ENCODE measurements at regions not wholly inside any gene's neighbourhood (a gene's known extent, or its start where the extent isn't known, plus 50 kb on each side); places are given as distances from the start of the nearest gene placed in this dataset.
"Not testable (repeated sequence)": the region's sequence is repeated elsewhere in the genome, so short reads cannot be mapped to it uniquely, and the experiment has no call there.

DNA sequence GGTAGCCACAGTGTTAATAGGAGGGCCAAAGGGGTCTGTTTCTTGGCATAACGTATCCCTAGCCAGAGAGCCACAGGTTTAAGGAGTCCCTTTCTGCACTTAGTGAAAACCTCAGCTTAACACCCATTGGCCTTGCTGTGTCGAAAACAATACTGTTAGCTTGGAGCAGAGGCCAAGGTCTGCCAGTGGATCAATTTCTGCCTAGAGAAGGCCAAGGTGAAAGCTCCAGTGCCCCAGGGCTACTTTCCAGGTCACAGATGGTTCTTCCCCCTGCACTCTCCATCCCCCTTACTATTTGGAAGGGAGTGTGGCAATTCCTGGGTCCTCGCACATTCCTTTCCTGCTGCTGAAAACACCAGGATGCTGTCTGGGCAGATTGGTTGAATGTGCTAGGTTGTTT lies 74.8 kb upstream of the TNP1 start:
- Histone ChIP-seq H3K4me3 (no peak overlapping the region), H4K20me1 (no peaks in the 10 kb centered on the region), H3K27me3 (no peaks in the 10 kb centered on the region), H3K4me2 (no peak overlapping the region), H3K36me3 (no peaks in the 10 kb centered on the region), H3K9ac (no peak overlapping the region), H3K9me3 (no peaks in the 10 kb centered on the region), H3K4me1 (peaks cover 14% of the 10 kb centered on the region), H3K27ac (no peak overlapping the region)
- TF ChIP-seq Cebpa-rat (IDR thresholded peaks at IDR 0.05) = no peak

DNA sequence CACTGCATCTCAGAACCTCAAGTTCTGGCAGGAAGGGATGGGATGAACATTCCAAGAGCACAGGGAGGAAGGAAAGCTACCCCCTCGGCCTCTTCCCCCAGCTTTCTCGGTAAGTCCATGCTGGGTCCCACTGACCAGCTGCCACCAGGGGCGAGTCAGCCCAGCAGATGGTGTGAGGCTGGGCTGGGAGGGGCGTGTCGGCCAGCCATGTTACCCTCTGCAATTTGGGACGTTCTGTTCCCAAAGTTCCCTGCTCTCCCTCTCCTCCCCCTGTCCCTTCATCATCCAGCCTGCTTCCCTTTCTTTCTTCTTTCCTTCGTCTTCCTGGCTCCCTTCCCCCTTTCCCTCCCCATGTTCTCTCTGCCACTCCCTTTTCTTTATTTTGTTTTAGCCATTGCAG lies 74.3 kb upstream of the TNP1 start:
- Histone ChIP-seq H3K27ac (no peak overlapping the region), H3K27me3 (no peaks in the 10 kb centered on the region), H3K36me3 (no peaks in the 10 kb centered on the region), H3K9me3 (no peaks in the 10 kb centered on the region), H4K20me1 (no peaks in the 10 kb centered on the region), H3K4me3 (no peak overlapping the region), H3K9ac (no peak overlapping the region), H3K4me1 (peaks cover 14% of the 10 kb centered on the region), H3K4me2 (no peak overlapping the region)
- TF ChIP-seq Cebpa-rat (IDR thresholded peaks at IDR 0.05) = no peak

GRCh38 chr2:216932863-216933548 lies 73.1 kb upstream of the TNP1 start:
- Histone ChIP-seq H3K4me2 (no peak overlapping the region), H3K36me3 (no peaks in the 10 kb centered on the region), H4K20me1 (no peaks in the 10 kb centered on the region), H3K9ac (no peak overlapping the region), H3K27ac (no peak overlapping the region), H3K9me3 (no peaks in the 10 kb centered on the region), H3K4me1 (peaks cover 14% of the 10 kb centered on the region), H3K27me3 (no peaks in the 10 kb centered on the region), H3K4me3 (no peak overlapping the region)
- TF ChIP-seq Cebpa-rat (IDR thresholded peaks at IDR 0.05) = no peak

DNA sequence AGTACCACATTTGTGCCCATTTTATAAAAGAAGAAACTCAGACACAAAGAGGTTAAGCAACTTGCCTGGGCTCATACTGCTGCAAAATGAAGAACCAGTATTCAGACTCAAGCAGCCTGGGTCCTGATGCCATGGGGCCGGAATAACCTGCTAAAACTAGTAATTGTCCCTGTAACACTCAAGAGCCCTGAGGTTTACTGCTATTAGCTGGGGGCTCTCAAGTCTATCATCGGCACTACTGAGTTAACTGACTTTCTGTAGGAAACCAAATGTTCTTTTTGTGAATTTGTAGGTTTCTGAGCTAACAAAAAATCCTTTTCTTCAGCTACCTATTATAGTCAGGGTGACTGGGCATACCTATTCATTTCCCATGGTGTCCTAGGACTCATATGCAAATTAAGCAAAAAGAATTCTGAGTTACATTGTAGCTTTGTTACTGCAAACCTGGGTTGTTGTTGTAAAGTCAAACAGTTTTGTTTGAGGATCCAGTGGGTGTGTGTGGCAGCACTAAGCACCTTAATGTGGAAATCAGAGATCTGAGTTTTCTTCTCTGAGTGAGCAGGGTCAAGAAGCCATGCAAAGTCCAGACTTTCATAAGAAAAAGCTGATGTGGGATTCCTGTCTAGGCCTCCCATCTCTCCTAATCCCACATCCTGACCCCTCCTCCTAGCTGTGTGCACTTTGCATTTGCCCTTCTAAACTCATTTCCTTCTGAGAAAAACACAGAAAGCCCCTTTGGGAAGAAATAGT lies 72.4 kb upstream of the TNP1 start:
- H3K27ac ChIP-seq = no peak overlapping the region
- H3K27me3 ChIP-seq = no peaks in the 10 kb centered on the region
- H3K36me3 ChIP-seq = no peaks in the 10 kb centered on the region
- H3K9ac ChIP-seq = no peak overlapping the region
- H3K4me1 ChIP-seq = peaks cover 13% of the 10 kb centered on the region
- no peak overlapping the region for H3K4me3 ChIP-seq
- H4K20me1 ChIP-seq = no peaks in the 10 kb centered on the region
- H3K9me3 ChIP-seq = no peaks in the 10 kb centered on the region
- no peak for TF ChIP-seq Cebpa-rat (IDR thresholded peaks at IDR 0.05)
- H3K4me2 ChIP-seq = no peak overlapping the region

- no peak overlapping the region for H3K4me2 ChIP-seq
- no peaks in the 10 kb centered on the region for H4K20me1 ChIP-seq
- no peaks in the 10 kb centered on the region; the same call in 1 of the 2 replicates for H3K4me1 ChIP-seq
- no peaks in the 10 kb centered on the region for H3K9me3 ChIP-seq
- H3K4me3 ChIP-seq = no peak overlapping the region
- H3K27me3 ChIP-seq = no peaks in the 10 kb centered on the region
- TF ChIP-seq Cebpa-rat (IDR thresholded peaks at IDR 0.05) = no peak
- H3K27ac ChIP-seq = no peak overlapping the region
- H3K9ac ChIP-seq = no peak overlapping the region
- H3K36me3 ChIP-seq = no peaks in the 10 kb centered on the region
Observed at GRCh38 chr2:216930716-216931115, 70.9 kb upstream of the TNP1 start.

DNA sequence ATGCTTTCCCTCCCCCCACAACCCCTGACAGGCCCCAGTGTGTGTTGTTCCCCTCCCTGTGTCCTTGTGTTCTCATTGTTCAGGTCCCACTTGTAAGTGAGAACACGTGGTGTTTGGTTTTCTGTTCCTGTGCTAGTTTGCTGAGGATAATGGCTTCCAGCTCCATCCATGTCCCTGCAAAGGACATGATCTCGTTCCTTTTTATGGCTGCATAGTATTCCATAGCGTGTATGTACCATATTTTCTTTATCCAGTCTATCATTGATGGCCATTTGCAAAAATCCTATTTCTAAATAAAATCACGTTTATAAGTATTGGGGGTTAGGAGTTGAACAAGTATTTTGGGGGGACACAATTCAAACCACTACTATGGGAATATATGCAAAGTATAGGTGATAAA lies 69.5 kb upstream of the TNP1 start:
- not testable (repeated sequence) for H3K4me3 ChIP-seq, H3K9ac ChIP-seq, H3K4me2 ChIP-seq, H3K27me3 ChIP-seq, H3K27ac ChIP-seq, H4K20me1 ChIP-seq, H3K9me3 ChIP-seq, H3K4me1 ChIP-seq, H3K36me3 ChIP-seq

GRCh38 chr2:216927163-216927562 lies 67.3 kb upstream of the TNP1 start:
- TF ChIP-seq Cebpa-rat (IDR thresholded peaks at IDR 0.05) = no peak
- Histone ChIP-seq H4K20me1 (no peaks in the 10 kb centered on the region), H3K27ac (no peak overlapping the region), H3K4me3 (no peak overlapping the region), H3K9me3 (no peaks in the 10 kb centered on the region), H3K4me1 (peaks cover 10% of the 10 kb centered on the region), H3K27me3 (no peaks in the 10 kb centered on the region), H3K36me3 (no peaks in the 10 kb centered on the region), H3K4me2 (no peak overlapping the region), H3K9ac (no peak overlapping the region)

GRCh38 chr2:216925636-216926366 lies 65.9 kb upstream of the TNP1 start:
- no peak overlapping the region for H3K4me3 ChIP-seq
- H3K27ac ChIP-seq = no peak overlapping the region
- no peak overlapping the region for H3K4me2 ChIP-seq
- H3K9ac ChIP-seq = no peak overlapping the region
- H3K4me1 ChIP-seq = peaks cover 24% of the 10 kb centered on the region
- H4K20me1 ChIP-seq = no peaks in the 10 kb centered on the region
- H3K9me3 ChIP-seq = no peaks in the 10 kb centered on the region
- no peaks in the 10 kb centered on the region for H3K36me3 ChIP-seq
- H3K27me3 ChIP-seq = no peaks in the 10 kb centered on the region
- no peak for TF ChIP-seq Cebpa-rat (IDR thresholded peaks at IDR 0.05)

GRCh38 chr2:216925006-216925405 lies 65.1 kb upstream of the TNP1 start:
- Histone ChIP-seq H3K4me3 (no peak overlapping the region), H3K27me3 (no peaks in the 10 kb centered on the region), H3K27ac (no peak overlapping the region), H3K36me3 (no peaks in the 10 kb centered on the region), H3K4me1 (peaks cover 32% of the 10 kb centered on the region), H3K9ac (no peak overlapping the region), H4K20me1 (no peaks in the 10 kb centered on the region), H3K9me3 (no peaks in the 10 kb centered on the region), H3K4me2 (no peak overlapping the region)
- TF ChIP-seq Cebpa-rat (IDR thresholded peaks at IDR 0.05) = no peak

DNA sequence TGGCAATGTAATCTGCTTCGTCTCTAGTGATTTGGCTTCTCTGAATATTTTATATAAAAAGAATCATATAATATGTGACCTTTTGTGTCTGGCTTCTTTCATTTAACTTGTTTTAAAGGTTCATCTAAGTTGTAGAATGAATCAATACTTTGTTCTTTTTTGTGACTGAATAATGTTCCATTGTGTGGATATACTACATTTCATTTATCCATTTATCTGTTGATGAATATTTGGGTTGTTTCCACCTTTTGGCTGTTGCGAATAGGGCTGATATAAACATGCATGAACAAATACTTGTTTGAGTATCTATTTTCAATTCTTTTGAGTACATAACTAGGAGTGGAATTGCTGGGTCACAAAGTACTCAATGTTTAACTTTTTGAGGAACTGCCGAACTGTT lies 63.8 kb upstream of the TNP1 start:
- no peak overlapping the region for H3K27ac ChIP-seq
- H3K36me3 ChIP-seq = no peaks in the 10 kb centered on the region
- no peak overlapping the region for H3K4me3 ChIP-seq
- H3K9me3 ChIP-seq = no peaks in the 10 kb centered on the region
- H3K27me3 ChIP-seq = no peaks in the 10 kb centered on the region
- H3K4me1 ChIP-seq = peaks cover 41% of the 10 kb centered on the region
- H3K9ac ChIP-seq = no peak overlapping the region
- no peak for TF ChIP-seq Cebpa-rat (IDR thresholded peaks at IDR 0.05)
- no peaks in the 10 kb centered on the region for H4K20me1 ChIP-seq
- no peak overlapping the region for H3K4me2 ChIP-seq
